ENCODE measurements at regions not wholly inside any gene's neighbourhood (a gene's known extent, or its start where the extent isn't known, plus 50 kb on each side); places are given as distances from the start of the nearest gene placed in this dataset.

- Histone ChIP-seq H3K14ac (ENCODE audit: insufficient read length) (no peak overlapping the region), H3K4me2 (ENCODE audit: insufficient read depth in 1 of 2, low read depth in 2 of 2, low read length in 2 of 2) (no peak overlapping the region), H2AFZ (ENCODE audit: low read length) (no peak overlapping the region), H3K27ac (ENCODE audit: low read depth, low read length) (no peak overlapping the region), H3K4me1 (replicated peaks in 1 of 4; ENCODE audit: control insufficient read depth in 3 of 4, insufficient read depth in 4 of 4, low read length in 3 of 4) (no peaks in the 10 kb centered on the region), H2AK5ac (ENCODE audit: low read depth, low read length) (no peak overlapping the region), H3K4me3 (ENCODE audit: extremely low read depth in 1 of 4, insufficient read depth in 2 of 4, low read depth in 3 of 4, low read length in 4 of 4) (no peak overlapping the region), H4K8ac (ENCODE audit: extremely low read depth, insufficient read depth, low read length) (no peak overlapping the region), H4K20me1 (replicated peaks in 1 of 2; ENCODE audit: control insufficient read depth in 1 of 2, insufficient read depth in 2 of 2, low read length in 2 of 2) (no peaks in the 10 kb centered on the region), H3K4ac (replicated peaks; ENCODE audit: insufficient read length, low read depth, low read length) (no peak overlapping the region), H3K79me1 (ENCODE audit: low read depth, low read length) (no peaks in the 10 kb centered on the region), H2BK120ac (replicated peaks; ENCODE audit: low read depth, low read length) (no peak overlapping the region), H3K27me3 (replicated peaks in 1 of 4; ENCODE audit: control insufficient read depth in 3 of 4, extremely low read depth in 1 of 4, insufficient read depth in 3 of 4, low read length in 3 of 4) (no peaks in the 10 kb centered on the region), H2BK12ac (ENCODE audit: low read depth, low read length) (no peak overlapping the region), H2BK15ac (ENCODE audit: low read length) (no peak overlapping the region), H2BK5ac (ENCODE audit: low read depth, low read length) (no peak overlapping the region), H2BK20ac (ENCODE audit: low read length) (no peak overlapping the region), H3K36me3 (ENCODE audit: control insufficient read depth in 2 of 4, insufficient read depth in 4 of 4, low read length in 3 of 4) (no peaks in the 10 kb centered on the region), H3K18ac (ENCODE audit: extremely low read depth, low read length) (no peak overlapping the region), H4K91ac (replicated peaks; ENCODE audit: insufficient read length, low read length) (no peak overlapping the region), H3K23me2 (ENCODE audit: low read depth, low read length) (no peaks in the 10 kb centered on the region), H3K9ac (replicated peaks in 1 of 4; ENCODE audit: extremely low read depth in 1 of 4, low read depth in 3 of 4, low read length in 3 of 4) (no peak overlapping the region), H3K56ac (replicated peaks; ENCODE audit: insufficient read length, low read depth, low read length) (no peak overlapping the region), H3K79me2 (ENCODE audit: control insufficient read depth in 1 of 2, insufficient read depth in 2 of 2, low read length in 2 of 2) (no peaks in the 10 kb centered on the region), H4K5ac (ENCODE audit: insufficient read length, low read depth, low read length) (no peak overlapping the region), H3K23ac (ENCODE audit: insufficient read length) (no peak overlapping the region), H3K9me3 (ENCODE audit: insufficient read depth in 2 of 2, low read depth in 1 of 2, low read length in 1 of 2) (no peaks in the 10 kb centered on the region)
- no peak for FAIRE-seq
- POLR2A ChIA-PET (ENCODE audit: partially characterized antibody) = no interaction called here
- CTCF ChIA-PET (ENCODE audit: partially characterized antibody) = interaction anchor here (0.6 kb wide), 1 partner anchor 349 kb away, joined by 3 read pairs; no protein-coding TSS in a partner anchor
- WGBS, 2 experiments (ENCODE audit: extremely low coverage in 1 of 2, insufficient coverage in 1 of 2, insufficient read length in 1 of 2, insufficient replicate concordance in 2 of 2, low coverage in 1 of 2, low lambda C conversion rate in 2 of 2, missing lambda C conversion rate in 1 of 2) = 82% methylated on average over 2 of the region's 2 CpGs; no CpG with 5 or more reads in 1 of the 2 experiments
- no peak for DNase-seq (ENCODE audit: low read depth in 1 of 2, low spot score in 2 of 2)
- no peak for TF ChIP-seq SIX5 (IDR thresholded peaks at IDR 0.05; ENCODE audit: low read depth, low read length)
- TF ChIP-seq NANOG (IDR thresholded peaks at IDR 0.05; ENCODE audit: insufficient read depth, low read depth, low read length, poor library complexity, severe bottlenecking) = no peak
- no peak for TF ChIP-seq YY1 (IDR thresholded peaks at IDR 0.05; ENCODE audit: low read depth, low read length)
- no peak for TF ChIP-seq KDM4A (IDR thresholded peaks at IDR 0.05; ENCODE audit: low read depth, low read length, severe bottlenecking)
- no peak for TF ChIP-seq SP2 (IDR thresholded peaks at IDR 0.05; ENCODE audit: low read length)
- no peak for TF ChIP-seq KDM1A (IDR thresholded peaks at IDR 0.05; ENCODE audit: borderline replicate concordance, low read length)
- TF ChIP-seq BRCA1 (IDR thresholded peaks at IDR 0.05; ENCODE audit: low read depth, low read length) = no peak
- no peak for TF ChIP-seq CREB1 (IDR thresholded peaks at IDR 0.05)
- no peak for TF ChIP-seq HDAC2 (IDR thresholded peaks at IDR 0.05; ENCODE audit: borderline replicate concordance in 1 of 2, low read depth in 2 of 2, low read length in 2 of 2)
- no peak for TF ChIP-seq SP1 (IDR thresholded peaks at IDR 0.05; ENCODE audit: low read depth, low read length)
- TF ChIP-seq BACH1 (IDR thresholded peaks at IDR 0.05; ENCODE audit: low read length) = no peak
- no peak for TF ChIP-seq ATF3 (IDR thresholded peaks at IDR 0.05; ENCODE audit: insufficient read depth, low read depth, low read length)
- no peak for TF ChIP-seq POLR2A (IDR thresholded peaks at IDR 0.05; ENCODE audit: control extremely low read depth in 1 of 2, low read depth in 2 of 2, low read length in 2 of 2)
- TF ChIP-seq SAP30 (IDR thresholded peaks at IDR 0.05; ENCODE audit: insufficient read depth, insufficient replicate concordance, low read length) = no peak
Measured at GRCh38 chr1:108357802-108358201, 92.3 kb upstream of the NBPF6 start.
